ENCODE measurements at regions not wholly inside any gene's neighbourhood (a gene's known extent, or its start where the extent isn't known, plus 50 kb on each side); places are given as distances from the start of the nearest gene placed in this dataset.
A peak's percentile ranks its signal among the peaks of the same experiment; 100 is the strongest.
"Not testable (repeated sequence)": the region's sequence is repeated elsewhere in the genome, so short reads cannot be mapped to it uniquely, and the experiment has no call there.

GRCh38 chr6:22173311-22173710 lies 123.5 kb downstream of the PRL start:
- in situ Hi-C loops (cut with MboI), result no loop called here
- no peaks in the 10 kb centered on the region for H4K20me1 ChIP-seq (ENCODE audit: insufficient read depth)
- H2AFZ ChIP-seq, result no peak overlapping the region
- DNase-seq, result no peak
- no peak overlapping the region for H3K4me2 ChIP-seq (ENCODE audit: unreplicated experiment)
- H3F3A ChIP-seq (ENCODE audit: insufficient read depth), result no peaks in the 10 kb centered on the region
- no peak overlapping the region for H3K27ac ChIP-seq
- no peaks in the 10 kb centered on the region for H3K79me2 ChIP-seq (ENCODE audit: insufficient read depth)
- TF ChIP-seq EZH2 (IDR thresholded peaks at IDR 0.05; ENCODE audit: insufficient read depth, poor library complexity, severe bottlenecking) (no peak), EZH2phosphoT487 (IDR thresholded peaks at IDR 0.05; ENCODE audit: insufficient read depth, low read depth) (no peak)
- no peaks in the 10 kb centered on the region for H3K9me3 ChIP-seq (ENCODE audit: low read depth)
- no peaks in the 10 kb centered on the region for H3K36me3 ChIP-seq (ENCODE audit: low read depth)
- H3K27me3 ChIP-seq (replicated peaks; ENCODE audit: insufficient read depth), result no peaks in the 10 kb centered on the region
- H3K4me1 ChIP-seq (ENCODE audit: insufficient read depth), result no peaks in the 10 kb centered on the region
- H3K4me3 ChIP-seq, result no peak overlapping the region
- H3K9me2 ChIP-seq (ENCODE audit: insufficient read depth), result no peaks in the 10 kb centered on the region
- H3K9ac ChIP-seq, result no peak overlapping the region

GRCh38 chr6:22180250-22180649 lies 116.6 kb downstream of the PRL start:
- H3K27ac ChIP-seq; H3K9me2 ChIP-seq (ENCODE audit: insufficient read depth); H3F3A ChIP-seq (ENCODE audit: insufficient read depth); H3K79me2 ChIP-seq (ENCODE audit: insufficient read depth); H3K9ac ChIP-seq; in situ Hi-C loops (cut with MboI); H3K27me3 ChIP-seq (replicated peaks; ENCODE audit: insufficient read depth); H3K36me3 ChIP-seq (ENCODE audit: low read depth); DNase-seq; H3K4me2 ChIP-seq (ENCODE audit: unreplicated experiment); H3K4me3 ChIP-seq; H2AFZ ChIP-seq; H3K4me1 ChIP-seq (ENCODE audit: insufficient read depth); H4K20me1 ChIP-seq (ENCODE audit: insufficient read depth); H3K9me3 ChIP-seq (ENCODE audit: low read depth): not testable (repeated sequence)
- WGBS, 2 experiments (ENCODE audit: low coverage in 1 of 2, low lambda C conversion rate in 2 of 2, missing lambda C conversion rate in 2 of 2), result 75% methylated on average over 17 to 20 of the region's 20 CpGs

- no peak overlapping the region for H3K4me3 ChIP-seq
- no peaks in the 10 kb centered on the region for H3K36me3 ChIP-seq (ENCODE audit: low read depth)
- TF ChIP-seq EZH2 (IDR thresholded peaks at IDR 0.05; ENCODE audit: insufficient read depth, poor library complexity, severe bottlenecking) (no peak), EZH2phosphoT487 (IDR thresholded peaks at IDR 0.05; ENCODE audit: insufficient read depth, low read depth) (no peak)
- no peaks in the 10 kb centered on the region for H3K27me3 ChIP-seq (replicated peaks; ENCODE audit: insufficient read depth)
- in situ Hi-C loops (cut with MboI), result no loop called here
- H3K9me3 ChIP-seq (ENCODE audit: low read depth), result no peaks in the 10 kb centered on the region
- H2AFZ ChIP-seq, result no peak overlapping the region
- no peak overlapping the region for H3K4me2 ChIP-seq (ENCODE audit: unreplicated experiment)
- H3K27ac ChIP-seq, result no peak overlapping the region
- no peaks in the 10 kb centered on the region for H3K79me2 ChIP-seq (ENCODE audit: insufficient read depth)
- no peaks in the 10 kb centered on the region for H4K20me1 ChIP-seq (ENCODE audit: insufficient read depth)
- no peaks in the 10 kb centered on the region for H3F3A ChIP-seq (ENCODE audit: insufficient read depth)
- no peaks in the 10 kb centered on the region for H3K9me2 ChIP-seq (ENCODE audit: insufficient read depth)
- no peak for DNase-seq
- no peaks in the 10 kb centered on the region for H3K4me1 ChIP-seq (ENCODE audit: insufficient read depth)
- H3K9ac ChIP-seq, result no peak overlapping the region
Measured at GRCh38 chr6:22184371-22184770, 112.5 kb downstream of the PRL start.

- no peaks in the 10 kb centered on the region for H3K27me3 ChIP-seq (replicated peaks; ENCODE audit: insufficient read depth)
- in situ Hi-C loops (cut with MboI), result no loop called here
- H3K9ac ChIP-seq, result no peak overlapping the region
- no peak overlapping the region for H3K4me3 ChIP-seq
- 0 out of 2 replicates have a peak, but pooled peaks cover 7% of the 10 kb centered on the region for H3K4me1 ChIP-seq (ENCODE audit: insufficient read depth)
- no peak overlapping the region for H2AFZ ChIP-seq
- no peak for DNase-seq
- H4K20me1 ChIP-seq (ENCODE audit: insufficient read depth), result no peaks in the 10 kb centered on the region
- no peak for TF ChIP-seq EZH2 (IDR thresholded peaks at IDR 0.05; ENCODE audit: insufficient read depth, poor library complexity, severe bottlenecking)
- no peak for TF ChIP-seq EZH2phosphoT487 (IDR thresholded peaks at IDR 0.05; ENCODE audit: insufficient read depth, low read depth)
- H3K9me2 ChIP-seq (ENCODE audit: insufficient read depth), result no peaks in the 10 kb centered on the region
- H3K27ac ChIP-seq, result no peak overlapping the region
- H3F3A ChIP-seq (ENCODE audit: insufficient read depth), result no peaks in the 10 kb centered on the region
- no peak overlapping the region for H3K4me2 ChIP-seq (ENCODE audit: unreplicated experiment)
- H3K79me2 ChIP-seq (ENCODE audit: insufficient read depth), result no peaks in the 10 kb centered on the region
- no peaks in the 10 kb centered on the region for H3K9me3 ChIP-seq (ENCODE audit: low read depth)
- H3K36me3 ChIP-seq (ENCODE audit: low read depth), result no peaks in the 10 kb centered on the region
- 80 to 89% methylated on average over 6 of the region's 6 CpGs for WGBS, 2 experiments (ENCODE audit: low coverage in 1 of 2, low lambda C conversion rate in 2 of 2, missing lambda C conversion rate in 2 of 2)
Measured at GRCh38 chr6:22189946-22190345, 106.9 kb downstream of the PRL start.

- Histone ChIP-seq H4K20me1 (ENCODE audit: insufficient read depth) (no peaks in the 10 kb centered on the region), H3K9me2 (ENCODE audit: insufficient read depth) (no peaks in the 10 kb centered on the region), H3K9ac (no peak overlapping the region), H3K4me3 (no peak overlapping the region), H3K27ac (no peak overlapping the region), H3K79me2 (ENCODE audit: insufficient read depth) (no peaks in the 10 kb centered on the region), H3F3A (ENCODE audit: insufficient read depth) (no peaks in the 10 kb centered on the region), H3K4me1 (ENCODE audit: insufficient read depth) (0 out of 2 replicates have a peak, but pooled peaks cover 7% of the 10 kb centered on the region), H3K36me3 (ENCODE audit: low read depth) (no peaks in the 10 kb centered on the region), H2AFZ (no peak overlapping the region), H3K9me3 (ENCODE audit: low read depth) (no peaks in the 10 kb centered on the region), H3K4me2 (ENCODE audit: unreplicated experiment) (no peak overlapping the region), H3K27me3 (replicated peaks; ENCODE audit: insufficient read depth) (no peaks in the 10 kb centered on the region)
- peak; percentile 39 for DNase-seq
- TF ChIP-seq EZH2phosphoT487 (IDR thresholded peaks at IDR 0.05; ENCODE audit: insufficient read depth, low read depth), result no peak
- no peak for TF ChIP-seq EZH2 (IDR thresholded peaks at IDR 0.05; ENCODE audit: insufficient read depth, poor library complexity, severe bottlenecking)
- WGBS, 2 experiments (ENCODE audit: low coverage in 1 of 2, low lambda C conversion rate in 2 of 2, missing lambda C conversion rate in 2 of 2), result 45 to 47% methylated on average over 3 of the region's 3 CpGs
- in situ Hi-C loops (cut with MboI), result no loop called here
Measured at GRCh38 chr6:22194188-22194921, 102.5 kb downstream of the PRL start.
